ENCODE measurements at regions not wholly inside any gene's neighbourhood (a gene's known extent, or its start where the extent isn't known, plus 50 kb on each side); places are given as distances from the start of the nearest gene placed in this dataset.

DNA sequence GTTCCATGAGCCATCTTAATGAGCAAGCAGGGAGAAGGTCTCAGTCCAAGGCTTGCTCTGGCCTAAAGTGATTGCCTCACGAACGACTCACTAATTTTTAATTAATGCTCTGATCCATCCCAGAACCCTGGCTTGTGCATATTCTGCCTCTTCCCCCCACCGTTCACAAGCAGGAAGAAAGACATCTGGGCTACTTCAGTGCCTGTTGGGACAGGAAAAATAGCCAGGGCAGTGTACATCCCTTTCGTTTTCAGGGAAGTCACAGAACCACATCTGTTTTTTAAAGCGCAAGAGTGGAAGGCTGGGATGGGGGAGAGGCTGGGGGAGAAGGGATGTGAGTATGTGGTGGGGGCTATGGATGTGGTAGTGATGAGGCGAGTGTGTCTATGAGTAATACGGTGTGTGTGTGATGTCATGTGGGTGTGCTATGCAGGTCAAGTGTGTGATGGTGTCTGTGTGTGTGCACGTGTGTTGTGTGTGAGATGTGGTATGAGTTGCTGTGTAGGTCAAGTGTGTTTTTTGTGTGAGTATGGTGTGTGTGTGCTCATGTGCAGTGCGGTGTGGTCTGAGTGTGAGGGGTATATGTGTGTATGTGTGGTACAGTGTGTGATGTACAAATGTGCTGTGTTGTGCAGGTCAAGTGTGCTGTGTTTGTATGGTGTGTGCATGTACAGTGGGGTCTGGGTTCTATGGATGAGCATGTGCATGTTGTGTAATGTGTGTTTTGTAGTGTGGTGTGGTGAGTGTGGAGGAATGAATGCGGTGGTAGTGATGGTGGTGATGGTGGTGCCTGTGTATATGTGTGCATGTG, 64.9 kb upstream of the SYT6 start:
- Histone ChIP-seq H3K27me3 (ENCODE audit: control insufficient read depth in 2 of 2, insufficient read depth in 2 of 2, low read length in 2 of 2) (no peaks in the 10 kb centered on the region), H3K4me1 (ENCODE audit: control insufficient read depth in 2 of 2, insufficient read depth in 2 of 2, low read length in 2 of 2) (no peaks in the 10 kb centered on the region), H3K4me3 (ENCODE audit: low read length in 2 of 2) (no peak overlapping the region), H3K36me3 (ENCODE audit: control insufficient read depth in 2 of 2, insufficient read depth in 2 of 2, low read length in 2 of 2) (no peaks in the 10 kb centered on the region), H3K27ac (ENCODE audit: low read depth in 2 of 2, low read length in 2 of 2) (no peak overlapping the region), H3K9ac (ENCODE audit: low read depth in 1 of 2, low read length in 2 of 2) (no peak overlapping the region), H3K9me3 (ENCODE audit: control insufficient read depth in 2 of 2, low read length in 2 of 2) (no peaks in the 10 kb centered on the region)

DNA sequence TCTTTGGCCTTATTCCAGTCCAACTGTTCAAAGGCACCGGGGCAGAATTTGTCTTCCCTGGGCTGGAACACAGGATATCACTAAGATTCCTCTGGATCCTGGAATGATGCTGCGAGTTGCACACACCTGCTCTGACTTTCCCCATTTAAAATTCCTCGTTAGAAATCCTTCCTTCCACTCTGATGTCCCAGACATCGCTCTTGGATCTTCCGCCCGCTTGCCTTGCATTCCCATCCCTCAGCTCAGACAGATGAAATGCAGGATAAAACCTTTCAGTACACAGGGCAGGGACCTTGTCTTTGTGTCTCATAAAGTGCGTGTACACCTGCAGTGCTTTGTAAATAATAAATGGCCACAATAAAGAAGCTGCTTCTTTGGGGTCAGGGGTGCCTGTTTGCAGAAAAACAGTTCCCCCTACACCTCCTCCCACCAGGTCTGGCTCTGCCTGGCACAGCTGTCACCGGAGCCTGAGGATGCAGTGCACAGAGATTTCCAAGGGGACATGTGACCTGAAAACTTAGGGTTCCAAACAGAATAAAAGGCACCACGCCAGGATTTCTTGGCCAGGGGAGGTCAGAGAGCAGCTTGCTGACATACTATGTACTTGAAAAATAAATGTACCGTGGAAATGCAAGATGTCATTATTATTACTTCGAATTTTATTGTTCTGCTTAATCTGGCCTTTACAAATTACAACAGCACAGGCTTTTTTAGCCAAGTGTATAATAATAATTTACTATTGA, 62.9 kb upstream of the SYT6 start:
- Histone ChIP-seq H3K36me3 (ENCODE audit: control insufficient read depth in 2 of 2, insufficient read depth in 2 of 2, low read length in 2 of 2) (no peaks in the 10 kb centered on the region), H3K9me3 (ENCODE audit: control insufficient read depth in 2 of 2, low read length in 2 of 2) (no peaks in the 10 kb centered on the region), H3K4me3 (ENCODE audit: low read length in 2 of 2) (no peak overlapping the region), H3K4me1 (ENCODE audit: control insufficient read depth in 2 of 2, insufficient read depth in 2 of 2, low read length in 2 of 2) (no peaks in the 10 kb centered on the region), H3K27ac (ENCODE audit: low read depth in 2 of 2, low read length in 2 of 2) (no peak overlapping the region), H3K27me3 (ENCODE audit: control insufficient read depth in 2 of 2, insufficient read depth in 2 of 2, low read length in 2 of 2) (peaks cover 0 to 3% of the 10 kb centered on the region in 2 donors), H3K9ac (ENCODE audit: low read depth in 1 of 2, low read length in 2 of 2) (no peak overlapping the region)

DNA sequence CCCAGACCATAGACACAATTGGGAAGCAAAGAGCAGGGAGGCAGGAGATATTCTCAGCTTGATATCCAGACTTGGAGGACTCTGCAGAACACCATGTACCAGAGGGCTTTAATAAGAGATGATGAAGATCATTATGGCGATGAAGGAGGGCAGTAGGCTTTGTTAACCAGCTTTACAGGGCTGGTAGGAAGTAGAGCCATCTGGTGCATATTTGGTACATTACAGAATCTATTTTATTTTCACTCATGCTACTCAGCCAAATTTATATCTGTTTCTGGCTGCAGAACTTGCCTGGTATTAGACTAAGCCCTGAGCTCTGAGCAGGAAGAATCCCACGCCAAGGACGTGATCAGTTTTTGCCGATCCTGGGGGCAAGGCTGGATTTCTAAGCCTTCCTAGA, 61.8 kb upstream of the SYT6 start:
- Histone ChIP-seq H3K4me3 (ENCODE audit: low read length in 2 of 2) (no peak overlapping the region), H3K36me3 (ENCODE audit: control insufficient read depth in 2 of 2, insufficient read depth in 2 of 2, low read length in 2 of 2) (no peaks in the 10 kb centered on the region), H3K27ac (ENCODE audit: low read depth in 2 of 2, low read length in 2 of 2) (no peak overlapping the region), H3K4me1 (ENCODE audit: control insufficient read depth in 2 of 2, insufficient read depth in 2 of 2, low read length in 2 of 2) (no peaks in the 10 kb centered on the region), H3K9ac (ENCODE audit: low read depth in 1 of 2, low read length in 2 of 2) (no peak overlapping the region), H3K9me3 (ENCODE audit: control insufficient read depth in 2 of 2, low read length in 2 of 2) (no peaks in the 10 kb centered on the region), H3K27me3 (ENCODE audit: control insufficient read depth in 2 of 2, insufficient read depth in 2 of 2, low read length in 2 of 2) (peaks cover 0 to 3% of the 10 kb centered on the region in 2 donors)

GRCh38 chr1:114214016-114214415, 60.3 kb upstream of the SYT6 start:
- Histone ChIP-seq H3K27ac (ENCODE audit: low read depth in 2 of 2, low read length in 2 of 2) (no peak overlapping the region), H3K4me3 (ENCODE audit: low read length in 2 of 2) (no peak overlapping the region), H3K4me1 (ENCODE audit: control insufficient read depth in 2 of 2, insufficient read depth in 2 of 2, low read length in 2 of 2) (no peaks in the 10 kb centered on the region), H3K36me3 (ENCODE audit: control insufficient read depth in 2 of 2, insufficient read depth in 2 of 2, low read length in 2 of 2) (no peaks in the 10 kb centered on the region), H3K27me3 (ENCODE audit: control insufficient read depth in 2 of 2, insufficient read depth in 2 of 2, low read length in 2 of 2) (peaks cover 3% of the 10 kb centered on the region in 2 donors), H3K9me3 (ENCODE audit: control insufficient read depth in 2 of 2, low read length in 2 of 2) (no peaks in the 10 kb centered on the region), H3K9ac (ENCODE audit: low read depth in 1 of 2, low read length in 2 of 2) (no peak overlapping the region)

DNA sequence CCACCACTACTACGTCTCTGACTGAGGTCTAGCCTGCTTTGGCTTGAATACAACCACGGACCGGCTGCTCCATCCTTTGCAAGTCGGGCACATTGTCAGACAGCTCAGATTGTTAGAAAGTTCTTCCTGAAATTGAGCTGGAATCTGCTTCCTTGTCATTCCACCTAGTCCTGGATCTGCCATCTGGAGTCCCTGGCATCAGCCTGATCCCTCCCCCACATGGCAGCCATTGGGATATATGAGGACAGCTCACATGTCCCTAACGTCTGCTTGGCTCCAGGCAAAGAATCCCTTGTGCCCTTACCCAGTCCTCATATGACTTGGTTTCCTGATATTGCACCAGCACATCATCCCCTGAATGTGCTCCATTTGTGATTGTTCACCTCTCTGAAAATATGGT, 56.3 kb upstream of the SYT6 start:
- no peaks in the 10 kb centered on the region for H3K36me3 ChIP-seq (ENCODE audit: control insufficient read depth in 2 of 2, insufficient read depth in 2 of 2, low read length in 2 of 2)
- no peak overlapping the region for H3K27ac ChIP-seq (ENCODE audit: low read depth in 2 of 2, low read length in 2 of 2)
- H3K9ac ChIP-seq (ENCODE audit: low read depth in 1 of 2, low read length in 2 of 2): no peak overlapping the region
- H3K4me3 ChIP-seq (ENCODE audit: low read length in 2 of 2): no peak overlapping the region
- peaks cover 6 to 8% of the 10 kb centered on the region in 2 donors for H3K27me3 ChIP-seq (ENCODE audit: control insufficient read depth in 2 of 2, insufficient read depth in 2 of 2, low read length in 2 of 2)
- H3K4me1 ChIP-seq (ENCODE audit: control insufficient read depth in 2 of 2, insufficient read depth in 2 of 2, low read length in 2 of 2): no peaks in the 10 kb centered on the region
- no peaks in the 10 kb centered on the region for H3K9me3 ChIP-seq (ENCODE audit: control insufficient read depth in 2 of 2, low read length in 2 of 2)

GRCh38 chr1:114208714-114209113, 55.0 kb upstream of the SYT6 start:
- Histone ChIP-seq H3K9me3 (ENCODE audit: control insufficient read depth in 2 of 2, low read length in 2 of 2) (no peaks in the 10 kb centered on the region), H3K4me3 (ENCODE audit: low read length in 2 of 2) (no peak overlapping the region), H3K9ac (ENCODE audit: low read depth in 1 of 2, low read length in 2 of 2) (no peak overlapping the region), H3K27ac (ENCODE audit: low read depth in 2 of 2, low read length in 2 of 2) (no peak overlapping the region), H3K36me3 (ENCODE audit: control insufficient read depth in 2 of 2, insufficient read depth in 2 of 2, low read length in 2 of 2) (no peaks in the 10 kb centered on the region), H3K27me3 (ENCODE audit: control insufficient read depth in 2 of 2, insufficient read depth in 2 of 2, low read length in 2 of 2) (peaks cover 6 to 8% of the 10 kb centered on the region in 2 donors), H3K4me1 (ENCODE audit: control insufficient read depth in 2 of 2, insufficient read depth in 2 of 2, low read length in 2 of 2) (no peaks in the 10 kb centered on the region)

GRCh38 chr1:114208106-114208505, 54.4 kb upstream of the SYT6 start:
- no peak overlapping the region for H3K4me3 ChIP-seq (ENCODE audit: low read length in 2 of 2)
- H3K36me3 ChIP-seq (ENCODE audit: control insufficient read depth in 2 of 2, insufficient read depth in 2 of 2, low read length in 2 of 2): no peaks in the 10 kb centered on the region
- H3K27me3 ChIP-seq (ENCODE audit: control insufficient read depth in 2 of 2, insufficient read depth in 2 of 2, low read length in 2 of 2): peaks cover 6 to 8% of the 10 kb centered on the region in 2 donors
- H3K9ac ChIP-seq (ENCODE audit: low read depth in 1 of 2, low read length in 2 of 2): no peak overlapping the region
- H3K4me1 ChIP-seq (ENCODE audit: control insufficient read depth in 2 of 2, insufficient read depth in 2 of 2, low read length in 2 of 2): no peaks in the 10 kb centered on the region
- H3K9me3 ChIP-seq (ENCODE audit: control insufficient read depth in 2 of 2, low read length in 2 of 2): no peaks in the 10 kb centered on the region
- H3K27ac ChIP-seq (ENCODE audit: low read depth in 2 of 2, low read length in 2 of 2): no peak overlapping the region

DNA sequence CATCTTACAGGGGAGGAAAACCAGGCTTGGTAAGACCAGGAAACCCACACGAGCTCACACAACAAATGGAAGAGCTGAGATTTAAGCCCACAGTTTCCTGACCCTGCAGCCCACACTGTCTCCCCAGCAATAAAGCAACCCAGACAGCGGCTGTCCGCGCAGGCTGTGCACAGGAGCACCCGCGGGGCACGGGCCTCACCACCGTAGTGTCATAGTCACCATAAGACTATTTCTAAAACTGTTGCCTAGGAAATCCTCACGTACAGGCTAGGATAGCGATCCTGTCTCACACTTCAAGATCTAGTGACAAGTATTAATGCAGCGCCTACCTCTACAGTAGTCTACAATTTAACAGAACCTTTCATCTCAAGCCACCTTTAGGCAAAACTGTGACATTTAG, 54.0 kb upstream of the SYT6 start:
- H3K27me3 ChIP-seq (ENCODE audit: control insufficient read depth in 2 of 2, insufficient read depth in 2 of 2, low read length in 2 of 2): peaks cover 6 to 8% of the 10 kb centered on the region in 2 donors
- no peak overlapping the region for H3K4me3 ChIP-seq (ENCODE audit: low read length in 2 of 2)
- H3K4me1 ChIP-seq (ENCODE audit: control insufficient read depth in 2 of 2, insufficient read depth in 2 of 2, low read length in 2 of 2): no peaks in the 10 kb centered on the region
- H3K9me3 ChIP-seq (ENCODE audit: control insufficient read depth in 2 of 2, low read length in 2 of 2): no peaks in the 10 kb centered on the region
- H3K36me3 ChIP-seq (ENCODE audit: control insufficient read depth in 2 of 2, insufficient read depth in 2 of 2, low read length in 2 of 2): no peaks in the 10 kb centered on the region
- H3K27ac ChIP-seq (ENCODE audit: low read depth in 2 of 2, low read length in 2 of 2): no peak overlapping the region
- H3K9ac ChIP-seq (ENCODE audit: low read depth in 1 of 2, low read length in 2 of 2): no peak overlapping the region

DNA sequence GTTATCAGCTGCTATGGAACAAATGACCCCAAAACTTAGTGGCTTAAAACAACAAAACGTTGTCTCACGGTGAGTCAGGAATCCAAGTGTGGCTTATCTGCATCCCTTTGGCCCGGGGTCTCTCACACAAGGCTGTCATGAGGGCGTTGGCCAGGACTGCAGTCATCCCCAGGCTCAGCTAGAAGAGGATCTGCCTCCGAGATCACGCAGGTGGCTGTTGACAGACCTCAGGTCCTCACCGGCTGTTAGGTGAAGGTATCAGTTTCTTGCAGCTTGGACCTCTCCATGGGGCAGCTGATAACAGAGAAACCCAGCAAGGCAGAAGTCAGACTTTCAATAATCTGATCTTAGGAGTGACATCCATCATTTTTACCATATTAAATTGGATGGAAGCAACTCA, 52.7 kb upstream of the SYT6 start:
- Histone ChIP-seq H3K9ac (ENCODE audit: low read depth in 1 of 2, low read length in 2 of 2) (no peak overlapping the region), H3K36me3 (ENCODE audit: control insufficient read depth in 2 of 2, insufficient read depth in 2 of 2, low read length in 2 of 2) (no peaks in the 10 kb centered on the region), H3K9me3 (ENCODE audit: control insufficient read depth in 2 of 2, low read length in 2 of 2) (no peaks in the 10 kb centered on the region), H3K4me1 (ENCODE audit: control insufficient read depth in 2 of 2, insufficient read depth in 2 of 2, low read length in 2 of 2) (no peaks in the 10 kb centered on the region), H3K4me3 (ENCODE audit: low read length in 2 of 2) (no peak overlapping the region), H3K27ac (ENCODE audit: low read depth in 2 of 2, low read length in 2 of 2) (no peak overlapping the region), H3K27me3 (ENCODE audit: control insufficient read depth in 2 of 2, insufficient read depth in 2 of 2, low read length in 2 of 2) (peaks cover 5 to 6% of the 10 kb centered on the region in 2 donors)

DNA sequence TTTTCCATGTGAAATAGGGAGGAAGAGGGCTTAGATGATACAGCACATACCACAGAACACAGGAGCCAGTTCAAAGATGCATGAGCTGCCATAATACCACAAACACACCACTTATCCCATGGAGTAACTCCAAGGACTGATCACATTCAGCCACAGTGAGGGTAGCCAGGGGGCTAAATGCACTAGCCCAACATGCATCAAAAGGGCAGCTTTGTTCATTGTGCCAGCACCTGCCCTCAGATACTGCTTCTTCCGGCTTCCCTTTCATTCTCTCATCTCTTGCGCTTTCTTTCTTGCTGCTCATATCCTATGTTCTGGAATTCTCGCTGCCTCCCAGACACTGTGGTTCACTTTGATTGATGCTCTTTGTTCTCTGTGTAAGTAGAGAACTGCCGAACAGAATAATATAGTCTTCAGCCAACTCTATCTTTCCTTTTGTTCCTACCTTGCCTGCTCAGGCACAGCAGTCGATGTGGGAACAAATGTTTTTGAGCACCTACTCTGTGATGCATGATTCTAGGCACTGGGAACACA, 50.0 kb upstream of the SYT6 start:
- Histone ChIP-seq H3K27me3 (ENCODE audit: control insufficient read depth in 2 of 2, insufficient read depth in 2 of 2, low read length in 2 of 2) (peaks cover 3 to 7% of the 10 kb centered on the region in 2 donors), H3K36me3 (ENCODE audit: control insufficient read depth in 2 of 2, insufficient read depth in 2 of 2, low read length in 2 of 2) (no peaks in the 10 kb centered on the region), H3K4me3 (ENCODE audit: low read length in 2 of 2) (no peak overlapping the region), H3K9ac (ENCODE audit: low read depth in 1 of 2, low read length in 2 of 2) (no peak overlapping the region), H3K27ac (ENCODE audit: low read depth in 2 of 2, low read length in 2 of 2) (no peak overlapping the region), H3K4me1 (ENCODE audit: control insufficient read depth in 2 of 2, insufficient read depth in 2 of 2, low read length in 2 of 2) (no peaks in the 10 kb centered on the region), H3K9me3 (ENCODE audit: control insufficient read depth in 2 of 2, low read length in 2 of 2) (no peaks in the 10 kb centered on the region)

Measured in mucosa of rectum (tissue), 2 donors.